Endothelial cell of hepatic sinusoid (primary cell): ENCODE measurements at regions not wholly inside any gene's neighbourhood (a gene's known extent, or its start where the extent isn't known, plus 50 kb on each side); places are given as distances from the start of the nearest gene placed in this dataset.

Experiments
- in situ Hi-C: cut with HindIII; loops from 2 replicates; pipeline ENCODE4 v1.10.0; 2017; ENCODE audit warnings: low sequenced_read_pairs

DNA sequence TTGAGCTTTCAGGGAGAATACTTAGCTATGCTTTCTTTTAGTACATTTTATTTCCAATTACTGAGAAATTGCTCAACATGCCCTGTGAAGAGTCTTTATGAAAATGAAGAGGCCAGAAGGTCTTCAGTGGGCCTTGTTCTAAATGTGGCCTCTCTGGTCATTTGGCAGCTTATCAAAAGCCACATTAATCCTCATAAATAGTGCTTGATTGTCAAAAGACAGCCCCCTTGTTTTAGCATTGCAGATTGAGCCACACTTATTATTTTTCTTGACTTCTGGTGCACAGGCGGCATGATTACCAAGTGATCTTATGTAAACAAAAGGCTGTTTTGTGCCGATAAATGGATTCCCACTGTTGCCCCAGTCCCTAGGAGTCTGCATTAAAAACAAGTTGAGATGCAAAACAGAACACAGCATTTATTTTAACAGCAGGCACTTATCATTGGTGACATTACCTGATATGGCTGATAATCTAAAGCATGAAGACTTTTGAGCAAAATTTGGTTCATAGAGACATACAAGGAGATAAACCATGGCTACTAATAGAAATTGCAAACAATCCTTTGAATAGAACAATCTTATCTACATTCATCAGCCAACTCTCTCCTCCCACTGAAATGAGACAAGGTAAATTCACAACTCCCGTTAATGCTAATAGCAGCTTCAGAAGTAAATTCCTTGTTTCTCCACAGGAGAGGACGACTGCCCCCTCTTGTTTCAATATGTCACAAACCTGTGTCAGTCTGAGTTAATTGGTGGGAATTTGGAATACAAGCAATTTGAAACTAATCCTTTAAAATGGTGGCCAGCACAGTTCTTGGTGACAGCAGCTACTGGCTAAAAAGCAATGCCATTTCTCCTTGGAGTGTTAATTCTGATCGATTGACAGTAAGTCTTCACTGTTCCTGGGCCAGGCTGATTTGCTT is 194.3 kb downstream of the NSUN3 start:
- in situ Hi-C loops: no loop called here

DNA sequence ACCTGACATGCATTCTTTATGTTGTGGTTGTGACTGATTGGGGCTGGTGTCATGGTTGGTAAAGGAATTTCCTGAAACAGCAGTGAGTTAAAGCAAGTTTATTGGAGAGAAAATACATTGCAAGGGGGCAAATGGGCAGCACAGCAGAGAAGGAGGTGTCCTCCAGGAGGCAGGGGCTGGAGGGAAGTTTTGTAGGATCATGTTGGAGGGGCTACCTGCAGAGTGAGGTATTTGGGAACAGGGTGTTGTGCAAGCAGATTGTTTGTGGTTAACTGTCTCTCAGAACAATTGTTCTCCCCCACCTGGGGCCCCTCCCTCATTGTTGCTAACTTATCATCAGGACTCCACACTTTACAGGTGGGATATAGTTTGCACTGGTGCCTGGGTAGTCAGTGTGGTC is 196.0 kb downstream of the NSUN3 start:
- in situ Hi-C loops: no loop called here

DNA sequence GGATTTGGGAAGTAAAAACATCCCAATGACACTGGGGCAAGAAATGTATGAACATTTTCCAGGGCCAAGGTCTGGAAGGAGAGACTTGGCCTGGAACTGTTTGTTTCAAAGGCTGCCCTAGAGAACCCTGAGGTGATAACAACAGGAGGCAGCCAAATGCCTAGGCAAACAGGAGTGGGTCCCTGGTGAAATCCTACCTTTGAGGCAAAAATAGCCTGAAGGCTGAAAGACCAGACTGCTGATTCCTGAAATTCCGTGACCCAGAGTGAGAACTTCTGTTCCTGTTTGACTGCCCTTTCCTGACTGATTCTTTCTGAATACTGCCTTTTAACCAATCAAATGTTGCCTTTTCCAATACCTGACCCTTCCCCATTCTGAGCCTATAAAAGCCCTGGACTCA is 196.4 kb downstream of the NSUN3 start:
- in situ Hi-C loops: no loop called here

GRCh38 chr3:94269763-94270162 is 206.9 kb downstream of the NSUN3 start:
- in situ Hi-C loops: no loop called here

- in situ Hi-C loops: no loop called here
These were observed 209.2 kb downstream of the NSUN3 start for GRCh38 chr3:94272016-94272415.

DNA sequence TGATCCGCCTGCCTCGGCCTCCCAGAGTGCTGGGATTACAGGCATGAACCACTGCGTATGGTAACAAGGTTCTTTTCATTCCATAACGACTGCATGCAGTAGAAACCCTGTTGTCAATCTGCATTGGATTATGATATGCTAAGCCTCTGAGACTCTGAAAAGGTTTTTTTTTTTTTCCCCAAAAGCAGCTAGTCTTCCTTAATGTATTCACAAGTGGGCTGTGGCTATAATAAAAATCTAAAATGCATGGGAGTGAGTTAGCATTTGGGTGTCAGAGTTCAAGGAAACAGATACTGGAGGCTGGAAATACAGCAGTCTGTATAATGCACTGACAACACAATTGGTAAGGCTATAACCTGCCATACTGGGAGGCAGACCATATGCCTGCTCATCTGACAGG is 218.1 kb downstream of the NSUN3 start:
- in situ Hi-C loops: no loop called here

- in situ Hi-C loops: no loop called here
These were observed 223.0 kb downstream of the NSUN3 start for GRCh38 chr3:94285872-94286271.

- in situ Hi-C loops: no loop called here
These were observed 228.8 kb downstream of the NSUN3 start for GRCh38 chr3:94291686-94292085.

DNA sequence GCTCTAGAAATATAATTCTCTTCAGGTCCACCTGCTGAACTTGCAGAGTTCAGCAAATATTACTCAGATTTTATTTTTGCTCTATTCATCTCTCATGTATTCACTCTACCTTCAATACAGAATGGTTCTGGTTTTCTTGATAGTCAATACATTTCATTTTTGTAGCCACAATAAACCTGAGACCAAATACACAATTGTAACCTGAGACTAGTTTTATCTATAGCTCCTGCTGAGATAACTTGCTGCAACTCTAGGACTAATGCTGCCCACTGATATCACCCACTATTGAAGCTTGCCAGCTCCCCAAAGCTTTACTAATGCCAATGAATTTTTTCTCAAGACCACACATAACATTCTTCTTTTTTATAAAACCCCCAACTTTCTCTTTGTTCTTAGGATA is 229.3 kb downstream of the NSUN3 start:
- in situ Hi-C loops: no loop called here

- in situ Hi-C loops: no loop called here
These were observed 230.9 kb downstream of the NSUN3 start for GRCh38 chr3:94293793-94294195.

GRCh38 chr3:94294806-94295205 is 231.9 kb downstream of the NSUN3 start:
- in situ Hi-C loops: no loop called here

DNA sequence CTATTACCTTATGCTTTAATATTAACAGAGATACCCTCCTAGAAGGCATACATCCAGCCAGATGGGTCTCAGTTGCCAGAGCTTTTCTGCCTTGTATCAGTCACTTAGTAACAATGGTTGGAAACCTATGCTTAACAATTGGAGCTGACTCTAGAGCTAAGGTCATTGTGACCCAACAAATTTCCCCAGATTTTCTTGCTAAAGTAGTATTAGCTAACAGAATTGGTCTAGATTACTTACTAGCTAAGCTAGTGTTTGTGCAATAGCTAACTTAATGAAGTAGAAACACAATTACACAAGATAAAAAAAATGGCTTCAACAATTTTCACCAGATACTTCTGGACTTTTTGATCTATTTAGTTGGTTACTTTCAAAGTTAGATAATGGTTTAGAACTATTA is 236.9 kb downstream of the NSUN3 start:
- in situ Hi-C loops: no loop called here

- in situ Hi-C loops: no loop called here
These were observed 238.5 kb downstream of the NSUN3 start for GRCh38 chr3:94301366-94301765.

GRCh38 chr3:94303266-94303665 is 240.4 kb downstream of the NSUN3 start:
- in situ Hi-C loops: no loop called here

- in situ Hi-C loops: no loop called here
These were observed 241.0 kb downstream of the NSUN3 start for GRCh38 chr3:94303897-94304296.

- in situ Hi-C loops: no loop called here
These were observed 242.1 kb downstream of the NSUN3 start for GRCh38 chr3:94304954-94305353.

GRCh38 chr3:94305835-94306611 is 243.2 kb downstream of the NSUN3 start:
- in situ Hi-C loops: no loop called here

- in situ Hi-C loops: no loop called here
These were observed 244.7 kb downstream of the NSUN3 start for GRCh38 chr3:94307588-94307987.

- in situ Hi-C loops: no loop called here
These were observed 245.9 kb downstream of the NSUN3 start for GRCh38 chr3:94308767-94309166.

DNA sequence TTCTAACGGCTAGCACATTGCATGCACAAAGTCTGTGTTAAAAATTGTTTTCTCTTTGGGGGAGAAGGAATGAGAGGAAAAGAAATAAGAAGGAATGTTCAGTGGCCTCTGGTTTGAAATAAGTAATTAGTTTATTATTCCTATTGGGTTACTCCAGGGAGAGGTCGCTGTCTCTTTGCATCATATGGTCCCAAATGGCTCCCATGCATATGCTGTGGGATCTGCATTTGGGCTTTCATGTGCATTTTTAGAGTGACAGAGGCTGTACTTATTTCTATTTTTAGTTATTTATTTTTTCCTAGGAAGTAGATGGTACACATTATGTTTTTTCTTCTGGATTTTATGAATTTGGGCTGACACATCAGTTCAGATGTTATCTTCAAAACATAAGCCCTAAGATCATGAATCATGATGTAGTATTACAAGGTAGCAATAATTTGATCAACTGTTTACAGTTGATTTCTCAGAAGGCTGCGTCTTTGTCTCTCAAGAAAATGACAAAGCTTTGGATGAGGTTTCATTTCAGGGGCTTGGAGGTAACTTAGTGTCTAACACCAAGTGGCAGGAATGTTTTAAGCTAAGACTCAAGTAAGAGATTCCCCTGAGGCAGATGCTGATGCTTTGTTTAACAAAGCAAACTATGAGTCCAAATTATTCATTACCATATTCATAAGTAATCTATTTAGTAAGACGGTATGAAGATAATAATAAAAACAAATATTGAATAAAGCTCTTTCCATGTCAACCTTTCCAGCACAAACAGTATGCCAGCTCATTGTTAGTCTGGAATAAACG is 247.7 kb downstream of the NSUN3 start:
- in situ Hi-C loops: no loop called here

DNA sequence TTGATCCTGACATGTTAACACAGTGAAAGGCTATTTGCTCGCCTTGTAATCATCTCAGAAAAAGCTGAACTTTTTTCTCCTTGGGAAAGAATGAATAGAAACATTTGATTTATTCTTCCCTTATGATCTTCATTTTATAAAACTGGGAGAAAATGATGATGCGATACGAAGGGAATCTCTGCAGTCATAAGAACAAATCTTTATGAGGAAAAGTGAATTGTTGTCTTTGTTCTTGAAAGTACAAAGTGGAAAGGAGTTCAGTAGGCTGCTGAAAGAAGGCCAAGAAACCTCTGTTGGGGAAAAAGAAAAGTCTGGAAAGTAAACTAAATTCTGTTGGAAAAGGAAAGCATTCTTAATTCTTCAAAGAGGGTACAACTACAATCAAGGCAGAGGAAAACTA is 248.8 kb downstream of the NSUN3 start:
- in situ Hi-C loops: no loop called here
